Mesenchymal stem cell (in vitro differentiated cells and primary cell): ENCODE measurements at regions not wholly inside any gene's neighbourhood (a gene's known extent, or its start where the extent isn't known, plus 50 kb on each side); places are given as distances from the start of the nearest gene placed in this dataset.

ENCODE experiments used
- DNase-seq: peaks from one replicate; pipeline ENCODE4 v3.0.0-alpha.2; 2013
- H2AFZ ChIP-seq: one replicate; pipeline ENCODE4 v1.6.1; 2013; ENCODE audit warnings: low read depth, mild to moderate bottlenecking, control low read depth, inconsistent platforms, low read length, moderate library complexity
- H2AK5ac ChIP-seq: 2 replicates; pipeline ENCODE4 v1.6.1; 2013; ENCODE audit warnings: low read length, moderate library complexity, mild to moderate bottlenecking, inconsistent platforms; ENCODE audit not compliant: severe bottlenecking
- H2BK120ac ChIP-seq: one replicate; pipeline ENCODE4 v1.6.1; 2013; ENCODE audit warnings: low read depth, mild to moderate bottlenecking, inconsistent platforms, low read length, moderate library complexity
- H2BK12ac ChIP-seq, 2 experiments: one replicate each; pipeline ENCODE4 v1.6.1; 2013; ENCODE audit warnings: inconsistent platforms in 2 of 2, low read length in 2 of 2, mild to moderate bottlenecking in 2 of 2, moderate library complexity in 2 of 2, control low read depth in 1 of 2
- H2BK15ac ChIP-seq: one replicate; pipeline ENCODE4 v1.6.1; 2013; ENCODE audit warnings: mild to moderate bottlenecking, low read depth, inconsistent platforms; ENCODE audit not compliant: poor library complexity, severe bottlenecking
- H2BK5ac ChIP-seq: 2 replicates; pipeline ENCODE4 v1.6.1; 2013; ENCODE audit warnings: low read depth, mild to moderate bottlenecking, low read length, control low read depth, inconsistent platforms; ENCODE audit not compliant: poor library complexity, severe bottlenecking
- H3K14ac ChIP-seq, 2 experiments: one replicate each; pipeline ENCODE4 v1.6.1; 2013; ENCODE audit warnings: inconsistent platforms in 2 of 2, low read length in 2 of 2, control low read depth in 1 of 2, mild to moderate bottlenecking in 1 of 2, moderate library complexity in 1 of 2
- H3K18ac ChIP-seq, 2 experiments: one replicate each; pipeline ENCODE4 v1.6.1; 2013; ENCODE audit warnings: inconsistent platforms in 2 of 2, low read length in 2 of 2, control low read depth in 1 of 2, low read depth in 1 of 2, mild to moderate bottlenecking in 1 of 2
- H3K23ac ChIP-seq, 2 experiments: one replicate each; pipeline ENCODE4 v1.6.1; 2013; ENCODE audit warnings: inconsistent platforms in 2 of 2, low read length in 2 of 2, mild to moderate bottlenecking in 2 of 2, moderate library complexity in 2 of 2, control low read depth in 1 of 2
- H3K27ac ChIP-seq: 2 replicates; pipeline ENCODE4 v1.5.1; 2013; ENCODE audit warnings: mild to moderate bottlenecking, moderate library complexity, low read length, control low read depth, inconsistent platforms; ENCODE audit not compliant: poor library complexity, severe bottlenecking
- H3K27me3 ChIP-seq, 2 experiments: 2 replicates each; pipeline versions ENCODE4 v1.6.1 to v1.7.0; 2013; ENCODE audit warnings: low read length in 2 of 2, mild to moderate bottlenecking in 2 of 2, moderate library complexity in 2 of 2, control low read depth in 1 of 2, inconsistent platforms in 1 of 2; ENCODE audit not compliant: control insufficient read depth in 1 of 2, insufficient read depth in 1 of 2
- H3K36me3 ChIP-seq, 2 experiments: 2 replicates each; pipeline versions ENCODE4 v1.6.1 to v1.7.0; 2013; ENCODE audit warnings: low read length in 2 of 2, control low read depth in 1 of 2, inconsistent platforms in 1 of 2, low read depth in 1 of 2, mild to moderate bottlenecking in 1 of 2; ENCODE audit not compliant: insufficient read depth in 2 of 2, control insufficient read depth in 1 of 2
- H3K4ac ChIP-seq, 2 experiments: one replicate each; pipeline ENCODE4 v1.6.1; 2013; ENCODE audit warnings: inconsistent platforms in 2 of 2, low read length in 2 of 2, mild to moderate bottlenecking in 2 of 2, moderate library complexity in 2 of 2, control low read depth in 1 of 2, low read depth in 1 of 2
- H3K4me1 ChIP-seq: 2 replicates; pipeline ENCODE4 v1.6.1; 2013; ENCODE audit warnings: low read depth, low read length, control low read depth; ENCODE audit not compliant: control insufficient read depth, insufficient read depth
- H3K4me2 ChIP-seq: 2 replicates; pipeline ENCODE4 v1.6.1; 2013; ENCODE audit warnings: low read length, mild to moderate bottlenecking, inconsistent platforms; ENCODE audit not compliant: poor library complexity, severe bottlenecking
- H3K4me3 ChIP-seq, 2 experiments: 2 replicates each; pipeline versions ENCODE4 v1.5.1 to v1.7.0; 2013; ENCODE audit warnings: low read length in 2 of 2, mild to moderate bottlenecking in 2 of 2, control low read depth in 1 of 2, low read depth in 1 of 2; ENCODE audit not compliant: insufficient read depth in 1 of 2
- H3K79me1 ChIP-seq: replicated peaks from 2 replicates; pipeline ENCODE4 v1.6.1; 2013; ENCODE audit warnings: mild to moderate bottlenecking, control low read depth, low read length, inconsistent platforms; ENCODE audit not compliant: poor library complexity, severe bottlenecking
- H3K9ac ChIP-seq: 2 replicates; pipeline ENCODE4 v1.7.0; 2013; ENCODE audit warnings: mild to moderate bottlenecking, low read length, moderate library complexity
- H3K9me3 ChIP-seq: 2 replicates; pipeline ENCODE4 v1.7.0; 2013; ENCODE audit warnings: mild to moderate bottlenecking, low read length; ENCODE audit not compliant: control insufficient read depth
- H4K8ac ChIP-seq: one replicate; pipeline ENCODE4 v1.6.1; 2013; ENCODE audit warnings: inconsistent platforms, mild to moderate bottlenecking, low read length, moderate library complexity
- H4K91ac ChIP-seq: one replicate; pipeline ENCODE4 v1.6.1; 2013; ENCODE audit warnings: mild to moderate bottlenecking, low read length, inconsistent platforms
- WGBS: methylation state at CpG from one replicate; pipeline ENCODE4 v1.1.7; 2013; ENCODE audit warnings: mixed read lengths; 5-methylcytosine and 5-hydroxymethylcytosine counted together

DNA sequence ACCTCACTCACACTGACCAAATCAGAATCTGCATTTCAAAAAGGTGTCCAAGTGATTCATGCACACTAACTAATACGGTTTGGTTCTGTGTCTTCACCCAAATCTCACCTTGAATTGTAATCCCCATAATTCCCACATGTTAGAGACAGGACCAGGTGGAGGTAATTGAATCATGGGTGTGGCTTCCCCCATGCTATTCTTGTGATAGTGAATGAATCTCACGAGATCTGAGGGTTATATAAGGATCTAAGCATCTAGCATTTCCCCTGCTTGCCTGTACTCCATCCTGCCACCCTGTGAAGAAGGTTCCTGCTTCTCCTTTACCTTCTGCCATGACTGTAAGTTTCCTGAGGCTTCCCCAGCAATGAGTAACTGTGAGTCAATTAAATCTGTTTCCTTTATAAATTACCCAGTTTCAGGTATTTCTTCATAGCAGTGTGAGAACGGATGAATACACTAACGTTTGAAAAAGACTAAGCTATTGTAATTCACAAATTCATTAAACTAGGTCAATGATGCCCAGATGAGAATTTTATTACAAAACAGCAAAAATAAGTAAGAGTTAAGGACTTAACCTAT is 759.1 kb downstream of the GALC start:
- Histone ChIP-seq H3K27me3 (no peaks in the 10 kb centered on the region), H3K9me3 (no peaks in the 10 kb centered on the region), H2BK15ac (no peak overlapping the region), H2BK5ac (no peak overlapping the region), H3K27ac (no peak overlapping the region), H3K4ac (peak overlapping the region; percentile 9 to 67), H4K8ac (no peak overlapping the region), H3K23ac (no peak overlapping the region), H3K36me3 (no peaks in the 10 kb centered on the region), H3K4me2 (no peak overlapping the region), H3K4me3 (no peak overlapping the region), H3K4me1 (peaks cover 5% of the 10 kb centered on the region), H4K91ac (no peak overlapping the region), H2BK12ac (no peak overlapping the region), H2AK5ac (peak overlapping the region; percentile 56), H3K18ac (peak overlapping the region in 1 of 2 experiments; percentile 8), H2BK120ac (no peak overlapping the region), H3K79me1 (no peaks in the 10 kb centered on the region), H3K14ac (no peak overlapping the region), H3K9ac (no peak overlapping the region), H2AFZ (no peak overlapping the region)
- 100% methylated on average over 1 of the region's 4 CpGs for whole genome bisulfite sequencing
- no peak for DNase-seq

- Histone ChIP-seq H3K4ac (no peak overlapping the region), H3K4me1 (peaks cover 5% of the 10 kb centered on the region), H3K9me3 (no peaks in the 10 kb centered on the region), H2BK12ac (no peak overlapping the region), H3K14ac (no peak overlapping the region), H4K91ac (no peak overlapping the region), H3K18ac (no peak overlapping the region), H2AFZ (no peak overlapping the region), H3K79me1 (no peaks in the 10 kb centered on the region), H2BK120ac (no peak overlapping the region), H3K27ac (no peak overlapping the region), H3K9ac (no peak overlapping the region), H4K8ac (no peak overlapping the region), H2BK15ac (no peak overlapping the region), H2BK5ac (no peak overlapping the region), H3K4me3 (no peak overlapping the region), H2AK5ac (peak overlapping the region; percentile 56), H3K27me3 (no peaks in the 10 kb centered on the region), H3K4me2 (no peak overlapping the region), H3K23ac (no peak overlapping the region), H3K36me3 (no peaks in the 10 kb centered on the region)
- WGBS, result 92% methylated on average over 2 of the region's 2 CpGs
- no peak for DNase-seq
These were observed 759.7 kb downstream of the GALC start for GRCh38 chr14:87233266-87233665.

- Histone ChIP-seq H3K4ac (no peak overlapping the region), H3K79me1 (no peaks in the 10 kb centered on the region), H2BK15ac (no peak overlapping the region), H3K9me3 (no peaks in the 10 kb centered on the region), H4K91ac (no peak overlapping the region), H2BK120ac (no peak overlapping the region), H3K4me1 (peaks cover 5% of the 10 kb centered on the region), H3K9ac (no peak overlapping the region), H3K23ac (no peak overlapping the region), H2BK5ac (peak overlapping the region; percentile 92), H3K4me2 (no peak overlapping the region), H3K14ac (no peak overlapping the region), H2AK5ac (peak overlapping the region; percentile 74), H2BK12ac (peak overlapping the region in 1 of 2 experiments; percentile 66), H3K18ac (no peak overlapping the region), H2AFZ (no peak overlapping the region), H3K27ac (peak overlapping the region; percentile 87), H3K27me3 (no peaks in the 10 kb centered on the region), H3K36me3 (no peaks in the 10 kb centered on the region), H3K4me3 (no peak overlapping the region), H4K8ac (no peak overlapping the region)
- WGBS, result 80% methylated on average over 2 of the region's 3 CpGs
- peak; percentile 26 for DNase-seq
These were observed 761.5 kb downstream of the GALC start for GRCh38 chr14:87231336-87232026.

DNA sequence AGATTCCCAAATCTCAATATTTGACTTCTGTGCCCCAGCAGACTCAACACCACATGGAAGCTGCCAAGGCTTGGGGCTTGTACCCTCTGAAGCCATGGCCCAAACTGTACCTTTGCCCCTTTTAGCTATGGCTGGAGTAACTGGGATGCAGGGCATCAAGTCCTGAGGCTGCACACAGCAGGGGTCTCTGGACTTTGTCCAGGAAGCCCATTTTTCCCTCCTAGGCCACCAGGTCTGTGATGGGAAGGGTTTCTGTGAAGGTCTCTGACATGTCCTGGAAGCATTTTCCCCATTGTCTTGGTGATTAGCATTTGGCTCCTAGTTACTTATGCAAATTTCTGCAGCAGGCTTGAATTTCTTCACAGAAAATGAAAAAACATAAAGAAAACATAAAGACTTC is 762.3 kb downstream of the GALC start:
- no peak overlapping the region for H3K4me3 ChIP-seq
- no peak overlapping the region for H3K4ac ChIP-seq
- H3K4me2 ChIP-seq, result no peak overlapping the region
- H3K9me3 ChIP-seq, result no peaks in the 10 kb centered on the region
- H3K36me3 ChIP-seq, result no peaks in the 10 kb centered on the region
- no peak overlapping the region for H3K14ac ChIP-seq
- H3K18ac ChIP-seq, result no peak overlapping the region
- H2BK5ac ChIP-seq, result peak overlapping the region; percentile 60
- H3K9ac ChIP-seq, result no peak overlapping the region
- H2AFZ ChIP-seq, result no peak overlapping the region
- no peaks in the 10 kb centered on the region for H3K79me1 ChIP-seq
- H3K27ac ChIP-seq, result peak overlapping the region; percentile 64
- peaks cover 5% of the 10 kb centered on the region for H3K4me1 ChIP-seq
- H3K23ac ChIP-seq, result no peak overlapping the region
- no peak overlapping the region for H2BK15ac ChIP-seq
- no peak overlapping the region for H2BK120ac ChIP-seq
- peak overlapping the region; percentile 54 for H2AK5ac ChIP-seq
- no peak overlapping the region for H2BK12ac ChIP-seq
- no peak for DNase-seq
- H4K91ac ChIP-seq, result no peak overlapping the region
- no peak overlapping the region for H4K8ac ChIP-seq
- no peaks in the 10 kb centered on the region for H3K27me3 ChIP-seq
